ENCODE measurements at regions not wholly inside any gene's neighbourhood (a gene's known extent, or its start where the extent isn't known, plus 50 kb on each side); places are given as distances from the start of the nearest gene placed in this dataset.

- in situ Hi-C loops (cut with HindIII; ENCODE audit: low pct_ligation_motif_present, low sequenced_read_pairs) = no loop called here
- no peak overlapping the region for H3K27ac ChIP-seq
- no peak for DNase-seq
- no peaks in the 10 kb centered on the region for H3K27me3 ChIP-seq (replicated peaks)
- TF ChIP-seq CTCF (IDR thresholded peaks at IDR 0.05; ENCODE audit: low read depth, low read length, missing control alignments) = no peak
- no peaks in the 10 kb centered on the region for H3K36me3 ChIP-seq (replicated peaks)
- H3K4me3 ChIP-seq (ENCODE audit: low read depth, low read length) = no peak overlapping the region
Measured at GRCh38 chr5:123835421-123835820, 323.4 kb downstream of the CSNK1G3 start.

- H3K27ac ChIP-seq = no peak overlapping the region
- H3K4me3 ChIP-seq (ENCODE audit: low read depth, low read length) = no peak overlapping the region
- no peak for DNase-seq
- in situ Hi-C loops (cut with HindIII; ENCODE audit: low pct_ligation_motif_present, low sequenced_read_pairs) = no loop called here
- no peak for TF ChIP-seq CTCF (IDR thresholded peaks at IDR 0.05; ENCODE audit: low read depth, low read length, missing control alignments)
- no peaks in the 10 kb centered on the region for H3K36me3 ChIP-seq (replicated peaks)
- H3K27me3 ChIP-seq (replicated peaks) = no peaks in the 10 kb centered on the region
Measured at GRCh38 chr5:123830575-123830974, 318.6 kb downstream of the CSNK1G3 start.

GRCh38 chr5:123827811-123828210 lies 315.8 kb downstream of the CSNK1G3 start:
- in situ Hi-C loops (cut with HindIII; ENCODE audit: low pct_ligation_motif_present, low sequenced_read_pairs) = no loop called here
- no peak for TF ChIP-seq CTCF (IDR thresholded peaks at IDR 0.05; ENCODE audit: low read depth, low read length, missing control alignments)
- H3K27me3 ChIP-seq (replicated peaks) = no peaks in the 10 kb centered on the region

GRCh38 chr5:123819833-123820232 lies 307.9 kb downstream of the CSNK1G3 start:
- TF ChIP-seq CTCF (IDR thresholded peaks at IDR 0.05; ENCODE audit: low read depth, low read length, missing control alignments) = no peak
- Histone ChIP-seq H3K36me3 (replicated peaks) (no peaks in the 10 kb centered on the region), H3K27me3 (replicated peaks) (no peaks in the 10 kb centered on the region), H3K27ac (peak overlapping the region; percentile 92), H3K4me3 (ENCODE audit: low read depth, low read length) (no peak overlapping the region)
- DNase-seq = peak; percentile 99
- in situ Hi-C loops (cut with HindIII; ENCODE audit: low pct_ligation_motif_present, low sequenced_read_pairs) = no loop called here

More at GRCh38 chr5:123827811-123828210, 315.8 kb downstream of the CSNK1G3 start:
- DNase-seq = no peak
- Histone ChIP-seq H3K4me3 (ENCODE audit: low read depth, low read length) (no peak overlapping the region), H3K27ac (no peak overlapping the region), H3K36me3 (replicated peaks) (no peaks in the 10 kb centered on the region)

GRCh38 chr5:123819386-123819785 lies 307.4 kb downstream of the CSNK1G3 start:
- H3K36me3 ChIP-seq (replicated peaks) = no peaks in the 10 kb centered on the region
- H3K27me3 ChIP-seq (replicated peaks) = no peaks in the 10 kb centered on the region
- in situ Hi-C loops (cut with HindIII; ENCODE audit: low pct_ligation_motif_present, low sequenced_read_pairs) = no loop called here
- DNase-seq = no peak
- no peak overlapping the region for H3K4me3 ChIP-seq (ENCODE audit: low read depth, low read length)
- peak overlapping the region; percentile 81 for H3K27ac ChIP-seq
- TF ChIP-seq CTCF (IDR thresholded peaks at IDR 0.05; ENCODE audit: low read depth, low read length, missing control alignments) = no peak

- no peak overlapping the region for H3K4me3 ChIP-seq (ENCODE audit: low read depth, low read length)
- no peak for TF ChIP-seq CTCF (IDR thresholded peaks at IDR 0.05; ENCODE audit: low read depth, low read length, missing control alignments)
- in situ Hi-C loops (cut with HindIII; ENCODE audit: low pct_ligation_motif_present, low sequenced_read_pairs) = no loop called here
- no peak overlapping the region for H3K27ac ChIP-seq
- H3K27me3 ChIP-seq (replicated peaks) = no peaks in the 10 kb centered on the region
- H3K36me3 ChIP-seq (replicated peaks) = no peaks in the 10 kb centered on the region
- no peak for DNase-seq
Measured at GRCh38 chr5:123817267-123817666, 305.3 kb downstream of the CSNK1G3 start.
